Kidney epithelial cell (primary cell): ENCODE measurements at regions not wholly inside any gene's neighbourhood (a gene's known extent, or its start where the extent isn't known, plus 50 kb on each side); places are given as distances from the start of the nearest gene placed in this dataset.

ENCODE experiments used
- DNase-seq: peaks from one replicate; pipeline ENCODE4 v3.0.0-alpha.2; 2010; ENCODE audit warnings: low read depth
- H3K27me3 ChIP-seq: 2 replicates; pipeline ENCODE4 v1.6.0; 2011; ENCODE audit warnings: low read length; ENCODE audit not compliant: control insufficient read depth, insufficient read depth
- H3K36me3 ChIP-seq: 2 replicates; pipeline ENCODE4 v1.5.1; 2011; ENCODE audit warnings: low read length; ENCODE audit not compliant: control insufficient read depth, insufficient read depth
- H3K4me3 ChIP-seq: 2 replicates; pipeline ENCODE4 v1.5.1; 2011; ENCODE audit warnings: low read depth, mild to moderate bottlenecking, control low read depth, low read length
- TF ChIP-seq, protein P1 (sequence below): IDR thresholded peaks from 2 replicates; pipeline ENCODE4 v1.5.1; 2011; ENCODE audit warnings: mild to moderate bottlenecking, moderate library complexity, low read length, control low read depth, inconsistent platforms; ENCODE audit not compliant: insufficient read depth, poor library complexity, severe bottlenecking

DNA sequence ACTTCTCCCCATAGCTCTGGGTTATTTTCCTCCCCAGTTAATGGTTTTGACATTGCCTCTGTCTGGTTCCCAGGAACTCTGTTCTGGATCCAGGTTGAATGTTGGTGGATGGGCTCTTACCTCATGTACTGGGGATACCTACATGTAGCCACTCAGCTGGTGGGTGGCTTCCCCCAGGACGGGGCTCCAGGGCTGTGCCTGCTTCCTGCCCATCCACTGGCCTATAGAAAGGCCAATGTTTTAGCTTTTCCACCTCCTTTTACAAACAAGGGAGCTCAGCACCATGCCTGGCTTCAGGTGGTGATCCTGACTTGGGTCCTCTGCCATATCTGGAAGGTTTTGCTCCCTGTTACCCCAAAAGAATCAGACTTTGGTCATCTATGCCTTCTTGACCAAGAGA, 120.2 kb downstream of the AKAP11 start:
- no peak for DNase-seq
- Histone ChIP-seq H3K36me3 (no peaks in the 10 kb centered on the region), H3K4me3 (no peak overlapping the region), H3K27me3 (no peaks in the 10 kb centered on the region)
- TF ChIP-seq, protein P1, sequence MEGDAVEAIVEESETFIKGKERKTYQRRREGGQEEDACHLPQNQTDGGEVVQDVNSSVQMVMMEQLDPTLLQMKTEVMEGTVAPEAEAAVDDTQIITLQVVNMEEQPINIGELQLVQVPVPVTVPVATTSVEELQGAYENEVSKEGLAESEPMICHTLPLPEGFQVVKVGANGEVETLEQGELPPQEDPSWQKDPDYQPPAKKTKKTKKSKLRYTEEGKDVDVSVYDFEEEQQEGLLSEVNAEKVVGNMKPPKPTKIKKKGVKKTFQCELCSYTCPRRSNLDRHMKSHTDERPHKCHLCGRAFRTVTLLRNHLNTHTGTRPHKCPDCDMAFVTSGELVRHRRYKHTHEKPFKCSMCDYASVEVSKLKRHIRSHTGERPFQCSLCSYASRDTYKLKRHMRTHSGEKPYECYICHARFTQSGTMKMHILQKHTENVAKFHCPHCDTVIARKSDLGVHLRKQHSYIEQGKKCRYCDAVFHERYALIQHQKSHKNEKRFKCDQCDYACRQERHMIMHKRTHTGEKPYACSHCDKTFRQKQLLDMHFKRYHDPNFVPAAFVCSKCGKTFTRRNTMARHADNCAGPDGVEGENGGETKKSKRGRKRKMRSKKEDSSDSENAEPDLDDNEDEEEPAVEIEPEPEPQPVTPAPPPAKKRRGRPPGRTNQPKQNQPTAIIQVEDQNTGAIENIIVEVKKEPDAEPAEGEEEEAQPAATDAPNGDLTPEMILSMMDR = no peak

DNA sequence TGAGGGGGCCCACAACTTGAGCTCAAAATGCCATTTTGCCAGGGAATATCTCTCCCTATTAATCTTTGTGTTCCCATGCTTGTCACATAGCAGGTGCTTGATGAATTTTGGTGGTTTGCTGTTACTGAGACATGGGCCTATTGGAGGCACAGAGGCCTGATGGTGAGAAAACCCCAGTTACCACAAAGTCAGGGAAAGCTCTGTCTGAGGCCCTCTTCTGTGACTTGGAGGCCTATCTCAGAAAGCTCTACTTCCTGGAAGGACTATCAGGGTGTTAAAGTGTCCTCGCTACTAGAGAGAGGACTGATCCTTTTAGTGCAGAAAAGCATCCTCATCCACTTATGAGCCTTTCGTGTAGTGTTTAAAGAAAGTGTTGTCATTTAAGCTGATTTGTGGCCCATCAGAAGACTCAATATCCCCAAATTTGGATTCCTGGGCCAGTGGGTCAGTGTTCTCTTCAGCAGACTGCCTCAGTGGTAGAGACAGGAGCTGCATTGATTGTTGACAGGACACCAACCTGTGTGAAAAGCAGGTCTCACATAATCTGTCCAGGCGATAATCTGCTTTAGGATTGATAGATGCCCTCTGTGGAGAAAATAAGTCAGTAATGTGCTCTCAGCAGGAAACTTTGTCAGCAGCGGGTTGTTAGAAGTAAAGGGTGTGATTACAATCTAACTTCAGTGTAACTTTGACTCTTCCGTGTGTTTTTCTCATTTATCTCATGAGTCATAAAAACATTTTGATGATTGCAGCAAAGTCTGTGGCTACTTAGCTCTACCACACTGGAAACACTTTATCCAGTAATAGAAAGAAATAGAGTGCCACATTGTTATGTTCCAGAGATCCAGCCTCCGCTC, 121.0 kb downstream of the AKAP11 start:
- Histone ChIP-seq H3K4me3 (no peak overlapping the region), H3K27me3 (no peaks in the 10 kb centered on the region), H3K36me3 (no peaks in the 10 kb centered on the region)
- DNase-seq = no peak
- TF ChIP-seq, protein P1 = no peak

DNA sequence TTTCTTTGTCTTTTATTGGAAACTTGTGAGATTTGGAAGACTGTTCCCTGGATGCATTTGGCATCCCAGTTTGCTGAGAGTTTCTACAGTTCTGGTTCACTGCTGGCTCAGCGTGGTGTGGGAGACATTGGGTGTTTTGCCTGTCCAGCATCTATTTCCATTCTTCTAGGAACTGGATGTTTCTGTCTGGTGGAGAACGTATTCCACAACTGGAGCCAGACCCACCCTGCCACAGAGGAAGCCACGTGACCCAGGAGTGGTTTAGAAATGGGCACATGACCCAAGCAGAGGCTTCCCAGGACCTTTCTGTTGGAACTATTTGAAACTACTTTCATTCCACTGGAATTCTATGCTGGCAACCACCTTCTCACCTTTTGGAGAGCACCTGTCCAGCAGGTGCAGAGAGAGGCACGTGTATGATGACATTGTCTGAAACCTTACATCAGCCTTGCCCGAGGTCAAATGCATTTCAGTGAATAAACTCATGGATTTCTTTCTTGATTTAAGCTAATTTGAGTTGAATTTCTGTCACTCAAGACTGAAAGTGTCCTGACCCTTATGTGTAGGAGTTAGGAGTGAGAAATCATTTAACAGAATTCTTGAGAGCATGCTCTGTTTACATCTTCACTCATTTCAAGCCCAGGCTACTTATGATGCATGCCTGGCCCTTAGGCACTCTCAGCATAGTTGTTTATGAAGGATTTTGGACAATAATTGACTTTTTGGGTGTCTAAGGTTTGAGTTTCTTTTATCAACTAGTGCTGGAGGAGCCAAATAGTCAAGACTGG, 121.8 kb downstream of the AKAP11 start:
- Histone ChIP-seq H3K4me3 (no peak overlapping the region), H3K36me3 (no peaks in the 10 kb centered on the region), H3K27me3 (no peaks in the 10 kb centered on the region)
- DNase-seq = no peak
- TF ChIP-seq, protein P1 = no peak

DNA sequence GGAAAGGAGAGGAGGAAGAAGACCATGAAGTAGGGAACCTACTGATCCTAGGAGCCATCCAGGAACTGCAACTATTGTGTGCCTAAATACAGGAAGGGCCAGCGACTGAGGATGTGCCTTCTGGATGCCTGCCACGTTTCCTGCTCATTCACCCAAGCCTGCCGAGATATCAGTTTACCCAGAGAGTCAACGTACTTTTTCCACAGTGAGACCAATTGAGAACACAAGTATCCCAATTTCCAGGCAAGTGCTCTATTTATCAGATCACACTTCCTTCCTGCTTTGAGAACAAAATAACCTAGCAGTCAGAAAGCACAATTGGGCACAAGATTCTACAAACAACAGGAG, 122.4 kb downstream of the AKAP11 start:
- Histone ChIP-seq H3K27me3 (no peaks in the 10 kb centered on the region), H3K36me3 (no peaks in the 10 kb centered on the region), H3K4me3 (no peak overlapping the region)
- no peak for DNase-seq
- TF ChIP-seq, protein P1 = no peak

DNA sequence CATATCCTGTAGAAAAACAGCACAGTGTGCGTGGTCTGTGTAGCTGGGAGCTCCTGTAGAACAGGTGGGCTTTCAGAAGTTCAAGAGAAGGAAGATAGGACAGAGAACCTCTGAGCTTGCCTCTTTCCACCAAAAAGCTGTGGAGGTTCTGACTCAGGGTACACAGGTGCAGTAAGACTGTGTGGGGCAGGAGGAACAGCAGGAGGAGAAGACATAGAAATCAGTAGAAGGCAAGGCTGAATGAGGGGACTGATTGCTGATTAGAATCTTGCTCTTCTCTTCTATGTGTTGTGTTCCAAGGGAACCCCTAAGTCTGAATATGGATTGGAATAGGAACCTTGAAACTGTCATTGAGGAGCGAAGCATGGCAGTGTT, 122.7 kb downstream of the AKAP11 start:
- Histone ChIP-seq H3K27me3 (no peaks in the 10 kb centered on the region), H3K36me3 (no peaks in the 10 kb centered on the region), H3K4me3 (no peak overlapping the region)
- TF ChIP-seq, protein P1 = no peak
- no peak for DNase-seq
